ENCODE measurements at regions not wholly inside any gene's neighbourhood (a gene's known extent, or its start where the extent isn't known, plus 50 kb on each side); places are given as distances from the start of the nearest gene placed in this dataset.

DNA sequence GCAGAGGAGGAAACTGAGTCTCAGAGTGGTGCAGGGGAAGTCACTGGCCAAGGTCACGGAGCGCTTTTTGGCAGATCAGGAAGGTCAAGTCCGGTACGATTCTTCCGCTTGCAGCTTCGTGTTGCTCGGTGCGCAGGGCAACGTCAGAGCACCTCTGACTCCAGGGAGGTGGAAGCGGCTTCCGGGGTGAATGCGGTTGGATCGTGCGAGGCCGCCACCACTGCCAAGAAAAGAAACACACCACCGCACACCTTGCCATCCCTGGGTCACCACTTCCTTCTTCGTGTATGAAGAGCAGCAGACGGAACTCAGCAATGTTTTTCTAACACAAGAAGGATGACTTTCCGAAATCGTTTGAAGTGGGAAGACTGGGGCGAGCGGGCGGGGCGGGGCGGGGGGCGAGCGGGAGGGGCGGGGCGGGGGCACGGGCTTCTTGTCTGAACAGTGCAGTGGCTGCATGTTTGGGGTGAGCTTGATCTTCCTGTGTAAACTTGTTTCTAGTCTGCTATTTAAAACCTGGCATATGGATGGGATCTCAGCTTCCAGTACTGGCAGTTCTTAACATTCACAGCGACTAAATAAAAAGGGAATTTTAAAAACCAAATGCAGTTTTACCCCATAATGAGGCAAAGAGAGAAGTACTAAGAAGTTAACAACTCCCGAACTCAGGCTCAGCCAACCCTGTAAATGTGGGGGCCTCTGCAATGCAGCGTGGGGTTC, 300.0 kb downstream of the RRAGC start:
- peak overlapping the region; percentile 80 for H3K4me3 ChIP-seq (ENCODE audit: low read depth, low read length)
- peak; percentile 94 for DNase-seq (ENCODE audit: low read depth)
- TF ChIP-seq CTCF (IDR thresholded peaks at IDR 0.05; ENCODE audit: insufficient read depth, low read depth, low read length, missing control alignments) = no peak

DNA sequence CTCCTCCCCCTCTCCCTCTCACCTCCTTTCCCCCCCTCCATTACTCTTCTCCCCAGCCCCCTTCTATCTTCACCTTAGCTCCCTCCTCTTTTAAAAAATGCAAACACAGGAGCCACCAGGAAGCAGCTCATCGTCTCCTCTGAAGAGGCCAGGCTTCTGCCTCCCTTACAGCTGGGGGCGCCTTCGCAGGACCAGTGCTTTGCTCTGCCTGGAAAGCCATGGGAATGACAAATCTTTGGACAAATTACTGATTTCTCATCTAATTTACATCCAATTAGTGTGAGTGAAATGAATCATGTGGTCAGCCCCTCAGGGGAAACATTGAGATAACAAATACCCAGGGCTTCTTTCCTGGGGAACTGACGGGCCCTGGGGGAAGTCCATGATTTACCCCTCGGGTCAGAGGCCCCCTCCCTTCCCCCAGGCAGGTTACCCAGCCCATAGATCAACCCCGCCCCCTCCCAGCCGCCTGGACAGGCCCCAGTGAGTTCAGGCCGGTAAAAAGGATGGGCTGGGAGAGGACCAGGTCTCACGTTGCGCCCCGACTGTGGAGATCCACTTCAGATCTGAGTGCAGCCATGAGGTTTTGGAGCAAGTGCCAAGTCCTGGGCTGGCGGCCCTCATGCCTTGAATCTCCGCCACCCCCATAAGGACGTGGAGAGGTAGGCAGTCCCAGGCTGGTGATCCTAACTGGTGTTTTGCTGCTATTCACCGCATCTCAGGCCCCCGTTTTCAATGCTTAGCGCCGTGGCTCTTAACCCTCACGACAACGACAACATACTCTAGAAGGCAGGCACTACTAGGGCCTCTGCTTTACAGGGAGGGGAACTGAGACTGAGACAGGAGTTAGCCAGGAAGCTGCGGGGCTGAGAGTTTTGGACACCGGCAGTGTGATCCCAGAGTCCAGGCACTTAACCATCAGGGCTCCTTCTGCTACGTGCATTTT, 300.8 kb downstream of the RRAGC start:
- TF ChIP-seq CTCF (IDR thresholded peaks at IDR 0.05; ENCODE audit: insufficient read depth, low read depth, low read length, missing control alignments) = no peak
- peak overlapping the region; percentile 44 for H3K4me3 ChIP-seq (ENCODE audit: low read depth, low read length)
- peak; percentile 63 for DNase-seq (ENCODE audit: low read depth)

GRCh38 chr1:38558055-38558454, 301.5 kb downstream of the RRAGC start:
- H3K4me3 ChIP-seq (ENCODE audit: low read depth, low read length) = no peak overlapping the region

DNA sequence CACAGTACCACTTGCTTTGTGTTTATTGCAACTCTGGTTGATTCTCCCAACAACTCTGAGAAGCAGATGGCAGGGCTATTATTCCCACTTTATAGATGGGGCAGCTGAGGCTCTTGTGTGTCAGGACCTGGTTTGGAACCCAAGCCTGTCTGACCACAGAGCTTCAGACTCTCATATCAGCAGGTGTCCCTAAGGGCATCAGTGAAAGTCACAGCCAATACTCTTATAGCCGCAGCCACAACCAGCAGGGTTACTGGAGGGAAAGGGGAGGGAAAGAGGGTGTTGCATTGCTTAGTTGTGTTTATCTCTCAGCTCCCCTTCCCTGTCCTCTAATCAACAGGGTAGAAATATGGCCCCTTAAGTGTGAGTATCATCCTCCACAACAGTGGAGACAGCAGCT, 304.0 kb downstream of the RRAGC start:
- TF ChIP-seq CTCF (IDR thresholded peaks at IDR 0.05; ENCODE audit: insufficient read depth, low read depth, low read length, missing control alignments) = no peak
- DNase-seq (ENCODE audit: low read depth) = peak; percentile 56
- no peak overlapping the region for H3K4me3 ChIP-seq (ENCODE audit: low read depth, low read length)

More at GRCh38 chr1:38558055-38558454, 301.5 kb downstream of the RRAGC start:
- DNase-seq (ENCODE audit: low read depth) = no peak
- TF ChIP-seq CTCF (IDR thresholded peaks at IDR 0.05; ENCODE audit: insufficient read depth, low read depth, low read length, missing control alignments) = no peak

DNA sequence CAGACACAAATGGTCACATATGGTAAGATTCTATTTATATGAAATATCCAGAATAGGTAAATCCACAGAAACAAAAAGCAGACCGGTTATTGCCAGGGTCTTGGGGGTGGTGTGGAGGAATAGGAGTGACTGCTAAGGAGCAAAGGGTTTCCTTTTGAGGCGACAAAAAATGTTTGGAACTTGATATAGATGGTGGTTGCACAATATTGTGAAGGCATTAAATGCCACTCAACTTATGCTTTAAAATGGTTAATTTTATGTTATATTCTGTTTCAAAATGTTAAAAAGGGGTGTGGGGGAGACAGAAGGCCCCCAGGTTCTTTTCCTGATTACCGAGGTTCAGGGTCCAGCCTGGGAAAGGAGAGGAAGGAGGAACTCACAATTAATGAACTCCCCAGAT, 304.4 kb downstream of the RRAGC start:
- no peak for DNase-seq (ENCODE audit: low read depth)
- H3K4me3 ChIP-seq (ENCODE audit: low read depth, low read length) = no peak overlapping the region
- TF ChIP-seq CTCF (IDR thresholded peaks at IDR 0.05; ENCODE audit: insufficient read depth, low read depth, low read length, missing control alignments) = no peak

GRCh38 chr1:38551318-38552307, 308.0 kb downstream of the RRAGC start:
- H3K4me3 ChIP-seq (ENCODE audit: low read depth, low read length) = no peak overlapping the region
- DNase-seq (ENCODE audit: low read depth) = no peak
- TF ChIP-seq CTCF (IDR thresholded peaks at IDR 0.05; ENCODE audit: insufficient read depth, low read depth, low read length, missing control alignments) = no peak

Measured in GM12865 (cell line).